Thoracic aorta (tissue), 2 donors: ENCODE measurements at regions not wholly inside any gene's neighbourhood (a gene's known extent, or its start where the extent isn't known, plus 50 kb on each side); places are given as distances from the start of the nearest gene placed in this dataset.
"Not testable (repeated sequence)": the region's sequence is repeated elsewhere in the genome, so short reads cannot be mapped to it uniquely, and the experiment has no call there.

Experiments
- ATAC-seq: fragments of 150-250 bp; one replicate; pipeline ENCODE4 v1.8.0; 2017; ENCODE audit warnings: low read depth; ENCODE audit not compliant: insufficient number of reproducible peaks, low FRiP score
- DNase-seq: peaks from one replicate; pipeline ENCODE4 v3.0.0-alpha.2; 2020; ENCODE audit warnings: low spot score
- H3K27ac ChIP-seq, 2 donors: fragments of 200-600 bp; sonication (generic); 1 replicate in 1 of 2; 2 replicates in 1 of 2; pipeline ENCODE4 v1.5.1; 2016; ENCODE audit warnings: mild to moderate bottlenecking in 2 of 2, moderate library complexity in 2 of 2
- H3K27me3 ChIP-seq: fragments of 200-600 bp; sonication (generic); replicated peaks from 2 replicates; pipeline ENCODE4 v1.6.0; 2016; ENCODE audit warnings: mild to moderate bottlenecking; ENCODE audit not compliant: insufficient read depth
- H3K36me3 ChIP-seq: fragments of 200-600 bp; sonication (generic); one replicate; pipeline ENCODE4 v1.5.1; 2016
- H3K4me1 ChIP-seq, 2 donors: fragments of 200-600 bp; sonication (generic); 1 replicate in 1 of 2; 2 replicates in 1 of 2; pipeline versions ENCODE4 v1.5.1 to v1.6.0; 2016; ENCODE audit warnings: low read depth in 2 of 2, mild to moderate bottlenecking in 1 of 2; ENCODE audit not compliant: control insufficient read depth in 1 of 2
- H3K4me3 ChIP-seq: fragments of 200-600 bp; sonication (generic); 2 replicates; pipeline ENCODE4 v1.5.1; 2016; ENCODE audit warnings: mild to moderate bottlenecking
- H3K9me3 ChIP-seq: fragments of 200-600 bp; sonication (generic); 2 replicates; pipeline ENCODE4 v1.5.1; 2016
- TF ChIP-seq, protein P1 (sequence below): fragments of 200-600 bp; sonication (generic); IDR thresholded peaks from one replicate; pipeline ENCODE4 v1.5.1; 2019; ENCODE audit warnings: antibody characterized with exemption

- DNase-seq (no peak), ATAC-seq (no peak)
- Histone ChIP-seq H3K9me3 (no peaks in the 10 kb centered on the region), H3K4me1 (no peaks in the 10 kb centered on the region), H3K4me3 (no peak overlapping the region), H3K27me3 (no peaks in the 10 kb centered on the region), H3K27ac (no peak overlapping the region), H3K36me3 (no peaks in the 10 kb centered on the region)
- TF ChIP-seq, protein P1, sequence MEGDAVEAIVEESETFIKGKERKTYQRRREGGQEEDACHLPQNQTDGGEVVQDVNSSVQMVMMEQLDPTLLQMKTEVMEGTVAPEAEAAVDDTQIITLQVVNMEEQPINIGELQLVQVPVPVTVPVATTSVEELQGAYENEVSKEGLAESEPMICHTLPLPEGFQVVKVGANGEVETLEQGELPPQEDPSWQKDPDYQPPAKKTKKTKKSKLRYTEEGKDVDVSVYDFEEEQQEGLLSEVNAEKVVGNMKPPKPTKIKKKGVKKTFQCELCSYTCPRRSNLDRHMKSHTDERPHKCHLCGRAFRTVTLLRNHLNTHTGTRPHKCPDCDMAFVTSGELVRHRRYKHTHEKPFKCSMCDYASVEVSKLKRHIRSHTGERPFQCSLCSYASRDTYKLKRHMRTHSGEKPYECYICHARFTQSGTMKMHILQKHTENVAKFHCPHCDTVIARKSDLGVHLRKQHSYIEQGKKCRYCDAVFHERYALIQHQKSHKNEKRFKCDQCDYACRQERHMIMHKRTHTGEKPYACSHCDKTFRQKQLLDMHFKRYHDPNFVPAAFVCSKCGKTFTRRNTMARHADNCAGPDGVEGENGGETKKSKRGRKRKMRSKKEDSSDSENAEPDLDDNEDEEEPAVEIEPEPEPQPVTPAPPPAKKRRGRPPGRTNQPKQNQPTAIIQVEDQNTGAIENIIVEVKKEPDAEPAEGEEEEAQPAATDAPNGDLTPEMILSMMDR: no peak
Measured at GRCh38 chr12:13417516-13417915, 221.0 kb downstream of the EMP1 start.

- H3K27ac ChIP-seq: no peak overlapping the region
- TF ChIP-seq, protein P1: no peak
- H3K27me3 ChIP-seq: no peaks in the 10 kb centered on the region
- H3K4me3 ChIP-seq: no peak overlapping the region
- H3K9me3 ChIP-seq: peaks cover 10% of the 10 kb centered on the region
- DNase-seq (no peak), ATAC-seq (no peak)
- H3K4me1 ChIP-seq: no peaks in the 10 kb centered on the region
- no peaks in the 10 kb centered on the region for H3K36me3 ChIP-seq
Measured at GRCh38 chr12:13411287-13411686, 214.8 kb downstream of the EMP1 start.

DNA sequence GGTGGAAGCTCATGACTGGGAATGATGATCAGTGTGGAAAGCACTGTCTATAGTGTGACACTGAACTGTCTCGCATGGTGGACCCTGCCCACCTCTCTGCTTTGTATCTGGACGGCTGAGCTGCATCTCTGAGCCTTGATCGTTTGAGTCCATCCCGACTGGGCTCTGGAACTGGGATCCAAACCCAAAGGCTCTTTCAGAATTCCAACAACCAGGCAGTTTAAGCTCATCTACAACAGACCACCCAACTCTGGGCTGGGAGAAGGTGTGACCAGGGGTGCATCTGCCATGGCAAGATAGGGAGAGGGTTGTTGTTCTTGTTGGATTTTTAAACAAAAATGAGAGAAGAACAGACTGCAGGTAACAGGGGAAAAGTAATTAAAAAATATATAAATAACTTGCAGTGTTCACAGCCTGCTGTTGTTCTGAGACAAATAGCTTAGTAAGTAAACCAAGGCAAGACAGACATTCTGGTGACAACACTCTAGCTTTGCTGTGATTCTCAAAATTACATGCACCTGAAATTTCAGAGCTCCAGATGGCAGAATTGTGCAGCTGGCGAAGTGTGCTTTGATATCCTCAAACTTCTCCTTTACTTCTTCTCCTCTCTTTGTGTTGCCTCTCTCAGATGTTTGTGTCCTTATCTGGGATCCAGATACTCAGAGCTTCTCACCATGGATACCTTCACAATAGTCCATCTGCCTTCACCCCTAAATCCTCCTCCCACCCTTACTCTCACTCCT, 209.6 kb downstream of the EMP1 start:
- DNase-seq (no peak), ATAC-seq (no peak)
- Histone ChIP-seq H3K4me1 (no peaks in the 10 kb centered on the region), H3K36me3 (no peaks in the 10 kb centered on the region), H3K27me3 (no peaks in the 10 kb centered on the region), H3K9me3 (peaks cover 7% of the 10 kb centered on the region), H3K27ac (no peak overlapping the region), H3K4me3 (no peak overlapping the region)
- TF ChIP-seq, protein P1: no peak

- H3K4me3 ChIP-seq: no peak overlapping the region
- no peak overlapping the region for H3K27ac ChIP-seq
- no peaks in the 10 kb centered on the region for H3K9me3 ChIP-seq
- no peak for ATAC-seq
- TF ChIP-seq, protein P1: no peak
- no peaks in the 10 kb centered on the region for H3K36me3 ChIP-seq
- H3K27me3 ChIP-seq: no peaks in the 10 kb centered on the region
- no peak for DNase-seq
- no peaks in the 10 kb centered on the region for H3K4me1 ChIP-seq
Measured at GRCh38 chr12:13404631-13405473, 208.3 kb downstream of the EMP1 start.

GRCh38 chr12:13404111-13404628, 207.6 kb downstream of the EMP1 start:
- no peak for ATAC-seq
- Histone ChIP-seq H3K4me1 (no peaks in the 10 kb centered on the region), H3K36me3 (no peaks in the 10 kb centered on the region), H3K9me3 (no peaks in the 10 kb centered on the region), H3K27me3 (no peaks in the 10 kb centered on the region), H3K4me3 (no peak overlapping the region), H3K27ac (no peak overlapping the region)
- TF ChIP-seq, protein P1: no peak
- no peak for DNase-seq

GRCh38 chr12:13391375-13391774, 194.8 kb downstream of the EMP1 start:
- not testable (repeated sequence) for DNase-seq, H3K9me3 ChIP-seq, H3K4me3 ChIP-seq, H3K36me3 ChIP-seq, H3K27ac ChIP-seq, H3K27me3 ChIP-seq, ATAC-seq
- peaks cover 5 to 17% of the 10 kb centered on the region in 2 donors for H3K4me1 ChIP-seq
